ENCODE measurements at regions not wholly inside any gene's neighbourhood (a gene's known extent, or its start where the extent isn't known, plus 50 kb on each side); places are given as distances from the start of the nearest gene placed in this dataset.

GRCh38 chr15:97461226-97461625, 499.3 kb upstream of the ARRDC4 start:
- H3K27ac ChIP-seq (ENCODE audit: low read length), result no peak overlapping the region
- no peaks in the 10 kb centered on the region for H4K20me1 ChIP-seq (ENCODE audit: insufficient read depth, low read length)
- H2AFZ ChIP-seq (ENCODE audit: low read depth, low read length), result no peak overlapping the region
- no peak for ATAC-seq (ENCODE audit: insufficient read depth, low read depth)
- no peak for DNase-seq
- H3K79me2 ChIP-seq (ENCODE audit: insufficient read depth, low read length), result no peaks in the 10 kb centered on the region
- TF ChIP-seq CTCF (IDR thresholded peaks at IDR 0.05; ENCODE audit: borderline replicate concordance, extremely low read depth, low read length, poor library complexity, severe bottlenecking), result no peak
- TF ChIP-seq EZH2 (IDR thresholded peaks at IDR 0.05; ENCODE audit: borderline replicate concordance, low read depth, low read length, severe bottlenecking), result no peak
- no peaks in the 10 kb centered on the region for H3K4me1 ChIP-seq (ENCODE audit: insufficient read depth, low read length)
- no peak overlapping the region for H3K4me3 ChIP-seq (ENCODE audit: low read depth in 1 of 2, low read length in 2 of 2)
- no peak overlapping the region for H3K4me2 ChIP-seq (ENCODE audit: insufficient read depth, low read length)
- no peaks in the 10 kb centered on the region for H3K9me3 ChIP-seq (ENCODE audit: insufficient read depth, low read length, severe bottlenecking)
- H3K36me3 ChIP-seq (ENCODE audit: insufficient read depth, low read length), result no peaks in the 10 kb centered on the region
- no peak overlapping the region for H3K9ac ChIP-seq (ENCODE audit: low read depth, low read length)
- no peaks in the 10 kb centered on the region for H3K27me3 ChIP-seq (ENCODE audit: insufficient read depth, low read length, poor library complexity)

GRCh38 chr15:97463696-97464095, 496.8 kb upstream of the ARRDC4 start:
- ATAC-seq (ENCODE audit: insufficient read depth, low read depth) (no peak), DNase-seq (no peak)
- no peak overlapping the region for H3K4me2 ChIP-seq (ENCODE audit: insufficient read depth, low read length)
- H3K27ac ChIP-seq (ENCODE audit: low read length), result no peak overlapping the region
- no peaks in the 10 kb centered on the region for H3K79me2 ChIP-seq (ENCODE audit: insufficient read depth, low read length)
- no peaks in the 10 kb centered on the region for H3K27me3 ChIP-seq (ENCODE audit: insufficient read depth, low read length, poor library complexity)
- no peaks in the 10 kb centered on the region for H3K36me3 ChIP-seq (ENCODE audit: insufficient read depth, low read length)
- no peaks in the 10 kb centered on the region for H3K4me1 ChIP-seq (ENCODE audit: insufficient read depth, low read length)
- no peaks in the 10 kb centered on the region for H3K9me3 ChIP-seq (ENCODE audit: insufficient read depth, low read length, severe bottlenecking)
- no peak overlapping the region for H3K9ac ChIP-seq (ENCODE audit: low read depth, low read length)
- H2AFZ ChIP-seq (ENCODE audit: low read depth, low read length), result no peak overlapping the region
- no peak overlapping the region for H3K4me3 ChIP-seq (ENCODE audit: low read depth in 1 of 2, low read length in 2 of 2)
- no peaks in the 10 kb centered on the region for H4K20me1 ChIP-seq (ENCODE audit: insufficient read depth, low read length)
- no peak for TF ChIP-seq EZH2 (IDR thresholded peaks at IDR 0.05; ENCODE audit: borderline replicate concordance, low read depth, low read length, severe bottlenecking)
- no peak for TF ChIP-seq CTCF (IDR thresholded peaks at IDR 0.05; ENCODE audit: borderline replicate concordance, extremely low read depth, low read length, poor library complexity, severe bottlenecking)

GRCh38 chr15:97470417-97470816, 490.1 kb upstream of the ARRDC4 start:
- no peaks in the 10 kb centered on the region for H3K36me3 ChIP-seq (ENCODE audit: insufficient read depth, low read length)
- H3K27ac ChIP-seq (ENCODE audit: low read length), result no peak overlapping the region
- TF ChIP-seq CTCF (IDR thresholded peaks at IDR 0.05; ENCODE audit: borderline replicate concordance, extremely low read depth, low read length, poor library complexity, severe bottlenecking) (no peak), EZH2 (IDR thresholded peaks at IDR 0.05; ENCODE audit: borderline replicate concordance, low read depth, low read length, severe bottlenecking) (no peak)
- ATAC-seq (ENCODE audit: insufficient read depth, low read depth) (no peak), DNase-seq (no peak)
- H3K4me1 ChIP-seq (ENCODE audit: insufficient read depth, low read length), result no peaks in the 10 kb centered on the region
- H3K4me2 ChIP-seq (ENCODE audit: insufficient read depth, low read length), result no peak overlapping the region
- no peaks in the 10 kb centered on the region for H4K20me1 ChIP-seq (ENCODE audit: insufficient read depth, low read length)
- no peak overlapping the region for H2AFZ ChIP-seq (ENCODE audit: low read depth, low read length)
- no peaks in the 10 kb centered on the region for H3K9me3 ChIP-seq (ENCODE audit: insufficient read depth, low read length, severe bottlenecking)
- no peaks in the 10 kb centered on the region for H3K27me3 ChIP-seq (ENCODE audit: insufficient read depth, low read length, poor library complexity)
- no peaks in the 10 kb centered on the region for H3K79me2 ChIP-seq (ENCODE audit: insufficient read depth, low read length)
- H3K4me3 ChIP-seq (ENCODE audit: low read depth in 1 of 2, low read length in 2 of 2), result no peak overlapping the region
- H3K9ac ChIP-seq (ENCODE audit: low read depth, low read length), result no peak overlapping the region

- H3K36me3 ChIP-seq (ENCODE audit: insufficient read depth, low read length), result no peaks in the 10 kb centered on the region
- no peaks in the 10 kb centered on the region for H3K4me1 ChIP-seq (ENCODE audit: insufficient read depth, low read length)
- no peak overlapping the region for H3K4me2 ChIP-seq (ENCODE audit: insufficient read depth, low read length)
- no peak for DNase-seq
- no peaks in the 10 kb centered on the region for H4K20me1 ChIP-seq (ENCODE audit: insufficient read depth, low read length)
- no peak overlapping the region for H3K4me3 ChIP-seq (ENCODE audit: low read depth in 1 of 2, low read length in 2 of 2)
- H2AFZ ChIP-seq (ENCODE audit: low read depth, low read length), result no peak overlapping the region
- no peak for TF ChIP-seq CTCF (IDR thresholded peaks at IDR 0.05; ENCODE audit: borderline replicate concordance, extremely low read depth, low read length, poor library complexity, severe bottlenecking)
- TF ChIP-seq EZH2 (IDR thresholded peaks at IDR 0.05; ENCODE audit: borderline replicate concordance, low read depth, low read length, severe bottlenecking), result no peak
- H3K79me2 ChIP-seq (ENCODE audit: insufficient read depth, low read length), result no peaks in the 10 kb centered on the region
- no peak for ATAC-seq (ENCODE audit: insufficient read depth, low read depth)
- no peaks in the 10 kb centered on the region for H3K9me3 ChIP-seq (ENCODE audit: insufficient read depth, low read length, severe bottlenecking)
- H3K9ac ChIP-seq (ENCODE audit: low read depth, low read length), result no peak overlapping the region
- H3K27me3 ChIP-seq (ENCODE audit: insufficient read depth, low read length, poor library complexity), result no peaks in the 10 kb centered on the region
- no peak overlapping the region for H3K27ac ChIP-seq (ENCODE audit: low read length)
Observed at GRCh38 chr15:97473627-97474026, 486.9 kb upstream of the ARRDC4 start.
